ENCODE measurements at regions not wholly inside any gene's neighbourhood (a gene's known extent, or its start where the extent isn't known, plus 50 kb on each side); places are given as distances from the start of the nearest gene placed in this dataset.

DNA sequence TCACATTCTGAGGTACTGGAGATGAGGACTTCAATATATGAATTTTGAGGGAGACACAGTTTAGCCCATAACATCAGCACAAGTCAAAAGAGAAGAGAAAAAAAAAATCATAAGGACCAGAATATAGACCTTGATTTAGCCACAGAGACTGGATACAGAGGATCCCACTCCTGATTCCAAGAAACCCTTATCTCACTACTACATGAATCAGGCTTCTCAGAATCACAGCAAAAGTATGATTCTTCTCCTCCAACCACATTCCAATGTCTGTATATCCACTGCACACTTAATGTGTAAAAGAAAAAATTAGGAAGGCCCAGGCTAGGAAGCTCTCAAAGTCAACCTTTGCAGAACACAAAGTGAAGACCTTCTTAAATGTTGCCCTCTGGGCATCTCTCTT is 610.9 kb downstream of the DTWD2 start:
- RAD21 ChIA-PET (ENCODE audit: unreplicated experiment): no interaction called here
- Histone ChIP-seq H3K79me2 (ENCODE audit: control insufficient read depth, insufficient read depth, low read length) (no peaks in the 10 kb centered on the region), H4K20me1 (ENCODE audit: control insufficient read depth, insufficient read depth) (no peaks in the 10 kb centered on the region), H3K9me3 (replicated peaks; ENCODE audit: control insufficient read depth, insufficient read depth, low read length) (no peaks in the 10 kb centered on the region), H3K9ac (ENCODE audit: control insufficient read depth, insufficient read depth, low read length) (no peak overlapping the region), H3K36me3 (ENCODE audit: control insufficient read depth in 2 of 2, insufficient read depth in 2 of 2, low read length in 1 of 2) (no peaks in the 10 kb centered on the region), H3K4me3 (no peak overlapping the region), H3K27me3 (replicated peaks in 1 of 2; ENCODE audit: control insufficient read depth in 2 of 2, insufficient read depth in 2 of 2, low read length in 1 of 2) (no peaks in the 10 kb centered on the region), H3K4me2 (ENCODE audit: control insufficient read depth, insufficient read depth) (no peak overlapping the region), H2AFZ (ENCODE audit: control insufficient read depth, low read depth, low read length) (no peak overlapping the region), H3K4me1 (ENCODE audit: control insufficient read depth, insufficient read depth, low read length) (no peaks in the 10 kb centered on the region), H3K27ac (ENCODE audit: control insufficient read depth, insufficient read depth) (no peak overlapping the region)
- ATAC-seq (no peak), DNase-seq (ENCODE audit: low read depth, low spot score) (no peak), FAIRE-seq (no peak)
- BruUV-seq (replicated peaks): no TSS peak
- CTCF ChIA-PET: no interaction called here
- intact Hi-C loops (cut with micrococcal nuclease; ENCODE audit: unreplicated experiment): no loop called here
- SMC1A ChIA-PET (ENCODE audit: uncharacterized antibody, unreplicated experiment): no interaction called here
- in situ Hi-C loops (cut with MboI): no loop called here
- POLR2A ChIA-PET: no interaction called here
- no peak for TF ChIP-seq STAT3 (IDR thresholded peaks at IDR 0.05; ENCODE audit: low read depth, low read length)
- TF ChIP-seq, protein P1, sequence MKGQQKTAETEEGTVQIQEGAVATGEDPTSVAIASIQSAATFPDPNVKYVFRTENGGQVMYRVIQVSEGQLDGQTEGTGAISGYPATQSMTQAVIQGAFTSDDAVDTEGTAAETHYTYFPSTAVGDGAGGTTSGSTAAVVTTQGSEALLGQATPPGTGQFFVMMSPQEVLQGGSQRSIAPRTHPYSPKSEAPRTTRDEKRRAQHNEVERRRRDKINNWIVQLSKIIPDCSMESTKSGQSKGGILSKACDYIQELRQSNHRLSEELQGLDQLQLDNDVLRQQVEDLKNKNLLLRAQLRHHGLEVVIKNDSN (IDR thresholded peaks at IDR 0.05; ENCODE audit: borderline replicate concordance, extremely low read length, insufficient read depth, low read depth, low read length): no peak
- TF ChIP-seq EED (IDR thresholded peaks at IDR 0.05; ENCODE audit: low read depth): no peak
- TF ChIP-seq, protein P2, sequence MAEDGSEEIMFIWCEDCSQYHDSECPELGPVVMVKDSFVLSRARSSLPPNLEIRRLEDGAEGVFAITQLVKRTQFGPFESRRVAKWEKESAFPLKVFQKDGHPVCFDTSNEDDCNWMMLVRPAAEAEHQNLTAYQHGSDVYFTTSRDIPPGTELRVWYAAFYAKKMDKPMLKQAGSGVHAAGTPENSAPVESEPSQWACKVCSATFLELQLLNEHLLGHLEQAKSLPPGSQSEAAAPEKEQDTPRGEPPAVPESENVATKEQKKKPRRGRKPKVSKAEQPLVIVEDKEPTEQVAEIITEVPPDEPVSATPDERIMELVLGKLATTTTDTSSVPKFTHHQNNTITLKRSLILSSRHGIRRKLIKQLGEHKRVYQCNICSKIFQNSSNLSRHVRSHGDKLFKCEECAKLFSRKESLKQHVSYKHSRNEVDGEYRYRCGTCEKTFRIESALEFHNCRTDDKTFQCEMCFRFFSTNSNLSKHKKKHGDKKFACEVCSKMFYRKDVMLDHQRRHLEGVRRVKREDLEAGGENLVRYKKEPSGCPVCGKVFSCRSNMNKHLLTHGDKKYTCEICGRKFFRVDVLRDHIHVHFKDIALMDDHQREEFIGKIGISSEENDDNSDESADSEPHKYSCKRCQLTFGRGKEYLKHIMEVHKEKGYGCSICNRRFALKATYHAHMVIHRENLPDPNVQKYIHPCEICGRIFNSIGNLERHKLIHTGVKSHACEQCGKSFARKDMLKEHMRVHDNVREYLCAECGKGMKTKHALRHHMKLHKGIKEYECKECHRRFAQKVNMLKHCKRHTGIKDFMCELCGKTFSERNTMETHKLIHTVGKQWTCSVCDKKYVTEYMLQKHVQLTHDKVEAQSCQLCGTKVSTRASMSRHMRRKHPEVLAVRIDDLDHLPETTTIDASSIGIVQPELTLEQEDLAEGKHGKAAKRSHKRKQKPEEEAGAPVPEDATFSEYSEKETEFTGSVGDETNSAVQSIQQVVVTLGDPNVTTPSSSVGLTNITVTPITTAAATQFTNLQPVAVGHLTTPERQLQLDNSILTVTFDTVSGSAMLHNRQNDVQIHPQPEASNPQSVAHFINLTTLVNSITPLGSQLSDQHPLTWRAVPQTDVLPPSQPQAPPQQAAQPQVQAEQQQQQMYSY (CRISPR knock-in tag; IDR thresholded peaks at IDR 0.05): no peak
- TF ChIP-seq CBX5 (IDR thresholded peaks at IDR 0.05; ENCODE audit: low read depth): no peak
- no peak for TF ChIP-seq EZH2 (IDR thresholded peaks at IDR 0.05; ENCODE audit: borderline replicate concordance, control insufficient read depth, low read depth, low read length)
- TF ChIP-seq RBBP5 (conservative IDR thresholded peaks at IDR 0.05): no peak
- TF ChIP-seq JUND (IDR thresholded peaks at IDR 0.05; ENCODE audit: low read depth, low read length): no peak
- TF ChIP-seq, protein P3, sequence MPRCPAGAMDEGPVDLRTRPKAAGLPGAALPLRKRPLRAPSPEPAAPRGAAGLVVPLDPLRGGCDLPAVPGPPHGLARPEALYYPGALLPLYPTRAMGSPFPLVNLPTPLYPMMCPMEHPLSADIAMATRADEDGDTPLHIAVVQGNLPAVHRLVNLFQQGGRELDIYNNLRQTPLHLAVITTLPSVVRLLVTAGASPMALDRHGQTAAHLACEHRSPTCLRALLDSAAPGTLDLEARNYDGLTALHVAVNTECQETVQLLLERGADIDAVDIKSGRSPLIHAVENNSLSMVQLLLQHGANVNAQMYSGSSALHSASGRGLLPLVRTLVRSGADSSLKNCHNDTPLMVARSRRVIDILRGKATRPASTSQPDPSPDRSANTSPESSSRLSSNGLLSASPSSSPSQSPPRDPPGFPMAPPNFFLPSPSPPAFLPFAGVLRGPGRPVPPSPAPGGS (IDR thresholded peaks at IDR 0.05; ENCODE audit: borderline replicate concordance, insufficient read depth, low read depth, low read length, poor library complexity, severe bottlenecking): no peak
- TF ChIP-seq ZSCAN29 (IDR thresholded peaks at IDR 0.05): no peak
- no peak for TF ChIP-seq SP1 (IDR thresholded peaks at IDR 0.05; ENCODE audit: low read depth, low read length)
- TF ChIP-seq, protein P4, sequence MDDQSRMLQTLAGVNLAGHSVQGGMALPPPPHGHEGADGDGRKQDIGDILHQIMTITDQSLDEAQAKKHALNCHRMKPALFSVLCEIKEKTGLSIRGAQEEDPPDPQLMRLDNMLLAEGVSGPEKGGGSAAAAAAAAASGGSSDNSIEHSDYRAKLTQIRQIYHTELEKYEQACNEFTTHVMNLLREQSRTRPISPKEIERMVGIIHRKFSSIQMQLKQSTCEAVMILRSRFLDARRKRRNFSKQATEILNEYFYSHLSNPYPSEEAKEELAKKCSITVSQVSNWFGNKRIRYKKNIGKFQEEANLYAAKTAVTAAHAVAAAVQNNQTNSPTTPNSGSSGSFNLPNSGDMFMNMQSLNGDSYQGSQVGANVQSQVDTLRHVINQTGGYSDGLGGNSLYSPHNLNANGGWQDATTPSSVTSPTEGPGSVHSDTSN (IDR thresholded peaks at IDR 0.05; ENCODE audit: insufficient replicate concordance, low read depth, low read length): no peak
- TF ChIP-seq, protein P5, sequence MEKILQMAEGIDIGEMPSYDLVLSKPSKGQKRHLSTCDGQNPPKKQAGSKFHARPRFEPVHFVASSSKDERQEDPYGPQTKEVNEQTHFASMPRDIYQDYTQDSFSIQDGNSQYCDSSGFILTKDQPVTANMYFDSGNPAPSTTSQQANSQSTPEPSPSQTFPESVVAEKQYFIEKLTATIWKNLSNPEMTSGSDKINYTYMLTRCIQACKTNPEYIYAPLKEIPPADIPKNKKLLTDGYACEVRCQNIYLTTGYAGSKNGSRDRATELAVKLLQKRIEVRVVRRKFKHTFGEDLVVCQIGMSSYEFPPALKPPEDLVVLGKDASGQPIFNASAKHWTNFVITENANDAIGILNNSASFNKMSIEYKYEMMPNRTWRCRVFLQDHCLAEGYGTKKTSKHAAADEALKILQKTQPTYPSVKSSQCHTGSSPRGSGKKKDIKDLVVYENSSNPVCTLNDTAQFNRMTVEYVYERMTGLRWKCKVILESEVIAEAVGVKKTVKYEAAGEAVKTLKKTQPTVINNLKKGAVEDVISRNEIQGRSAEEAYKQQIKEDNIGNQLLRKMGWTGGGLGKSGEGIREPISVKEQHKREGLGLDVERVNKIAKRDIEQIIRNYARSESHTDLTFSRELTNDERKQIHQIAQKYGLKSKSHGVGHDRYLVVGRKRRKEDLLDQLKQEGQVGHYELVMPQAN (conservative IDR thresholded peaks at IDR 0.05): no peak
- no peak for TF ChIP-seq PAX5 (IDR thresholded peaks at IDR 0.05; ENCODE audit: borderline replicate concordance, low read depth, low read length)
- no peak for TF ChIP-seq MEF2A (IDR thresholded peaks at IDR 0.05; ENCODE audit: insufficient read depth, low read depth, low read length)
- TF ChIP-seq WRNIP1 (IDR thresholded peaks at IDR 0.05; ENCODE audit: borderline replicate concordance, low read depth, low read length): no peak

Measured in GM12878 (cell line).